ENCODE measurements at regions not wholly inside any gene's neighbourhood (a gene's known extent, or its start where the extent isn't known, plus 50 kb on each side); places are given as distances from the start of the nearest gene placed in this dataset.
A peak's percentile ranks its signal among the peaks of the same experiment; 100 is the strongest.

DNA sequence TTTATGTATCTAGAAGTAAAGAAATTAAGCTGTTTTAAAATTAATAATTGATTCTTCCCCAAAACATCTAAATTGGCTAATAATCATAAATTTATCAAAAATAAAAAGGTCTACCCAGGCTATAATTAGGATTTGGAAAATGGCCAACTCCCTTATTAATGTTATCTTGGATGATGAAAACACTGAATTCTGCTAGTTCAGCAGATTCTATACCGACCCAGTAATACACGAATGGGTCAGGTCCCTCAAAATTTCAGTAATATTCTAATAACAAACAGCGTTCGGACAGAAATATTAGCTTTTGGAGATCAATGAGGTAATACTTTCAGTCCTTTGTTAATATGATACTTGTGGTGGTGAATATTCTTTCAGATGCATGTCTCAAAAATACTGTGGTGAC, 360.7 kb upstream of the MGMT start:
- H3K27ac ChIP-seq (ENCODE audit: low read depth, low read length): no peak overlapping the region
- intact Hi-C loops (cut with micrococcal nuclease): no loop called here
- Mint-ChIP-seq H3K27ac (no peak overlapping the region), H3K4me1 (peaks cover 7 to 61% (median 45%) of the 10 kb centered on the region in 7 donors), H3K4me3 (no peak overlapping the region), H3K9me3 (peaks cover 0 to 2% (median 0%) of the 10 kb centered on the region in 11 donors), H3K36me3 (peaks cover 0 to 11% (median 0%) of the 10 kb centered on the region in 5 donors), H3K27me3 (peaks cover 0 to 6% (median 0%) of the 10 kb centered on the region in 5 donors)
- ATAC-seq (no peak), DNase-seq (no peak)
- no peak overlapping the region for H3K4me3 ChIP-seq (ENCODE audit: low read length)
- POLR2A ChIA-PET: interaction anchor here (1.2 kb wide), 1 partner anchor 11 kb away, joined by 3 read pairs; no protein-coding TSS in a partner anchor
- CTCF ChIA-PET: no interaction called here
- no peaks in the 10 kb centered on the region for H3K9me3 ChIP-seq (ENCODE audit: control insufficient read depth in 2 of 3, low read length in 3 of 3)
- H3K36me3 ChIP-seq (ENCODE audit: control insufficient read depth in 2 of 3, insufficient read depth in 3 of 3, low read length in 3 of 3): no peaks in the 10 kb centered on the region
- H3K27me3 ChIP-seq (ENCODE audit: control insufficient read depth in 2 of 2, insufficient read depth in 2 of 2, low read length in 2 of 2): no peaks in the 10 kb centered on the region
- H3K4me1 ChIP-seq (ENCODE audit: control insufficient read depth in 2 of 2, insufficient read depth in 2 of 2, low read length in 2 of 2): peaks cover 0 to 35% of the 10 kb centered on the region in 2 donors

DNA sequence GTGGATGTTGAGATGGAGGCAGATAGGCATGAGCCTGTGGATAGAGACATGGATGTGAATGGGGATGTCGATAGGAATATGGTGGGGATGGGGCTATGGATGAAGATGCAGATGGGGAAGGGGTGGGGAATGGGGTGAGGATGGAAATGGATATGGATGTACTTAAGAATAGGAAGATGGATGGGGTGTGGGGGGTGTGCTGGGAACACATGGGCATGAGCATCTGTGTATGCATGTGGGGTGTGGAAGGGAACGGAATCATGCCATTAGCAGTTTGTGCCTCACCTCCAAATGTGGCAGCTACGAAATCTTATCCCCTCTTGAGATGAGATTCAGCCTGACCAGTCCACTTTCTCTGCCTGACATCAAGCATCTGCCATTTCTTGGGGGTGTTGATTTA, 359.5 kb upstream of the MGMT start:
- no peaks in the 10 kb centered on the region for H3K27me3 ChIP-seq (ENCODE audit: control insufficient read depth in 2 of 2, insufficient read depth in 2 of 2, low read length in 2 of 2)
- ChIA-PET POLR2A (no interaction called here), CTCF (no interaction called here)
- no peak for DNase-seq
- intact Hi-C loops (cut with micrococcal nuclease): no loop called here
- no peak for ATAC-seq
- Mint-ChIP-seq H3K4me1 (peaks cover 7 to 49% (median 33%) of the 10 kb centered on the region in 7 donors), H3K4me3 (no peak overlapping the region), H3K27ac (no peak overlapping the region), H3K27me3 (peaks cover 0 to 6% (median 0%) of the 10 kb centered on the region in 5 donors), H3K36me3 (peaks cover 0 to 4% (median 0%) of the 10 kb centered on the region in 5 donors), H3K9me3 (peaks cover 0 to 2% (median 0%) of the 10 kb centered on the region in 11 donors)
- no peaks in the 10 kb centered on the region for H3K36me3 ChIP-seq (ENCODE audit: control insufficient read depth in 2 of 3, insufficient read depth in 3 of 3, low read length in 3 of 3)
- peaks cover 0 to 24% of the 10 kb centered on the region in 2 donors for H3K4me1 ChIP-seq (ENCODE audit: control insufficient read depth in 2 of 2, insufficient read depth in 2 of 2, low read length in 2 of 2)
- no peak overlapping the region for H3K27ac ChIP-seq (ENCODE audit: low read depth, low read length)
- no peaks in the 10 kb centered on the region for H3K9me3 ChIP-seq (ENCODE audit: control insufficient read depth in 2 of 3, low read length in 3 of 3)
- H3K4me3 ChIP-seq (ENCODE audit: low read length): no peak overlapping the region

DNA sequence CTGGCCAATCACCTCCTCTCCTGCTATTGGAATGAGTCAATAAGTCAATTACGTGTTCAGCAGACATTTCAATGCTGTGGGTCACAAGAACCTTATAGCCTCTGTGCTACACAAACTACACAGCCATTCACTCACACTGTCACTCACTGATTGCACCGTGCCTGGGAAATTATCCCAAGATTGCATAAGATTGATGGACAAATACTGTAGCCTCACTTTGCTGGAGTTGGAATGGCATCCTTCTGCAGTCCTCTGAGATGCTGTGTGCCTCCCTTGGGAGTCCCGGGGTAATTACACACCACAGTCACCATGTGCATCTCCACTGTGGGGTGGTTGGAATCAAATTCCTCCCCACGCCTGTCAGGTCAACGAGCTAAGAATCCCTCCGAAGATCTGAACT, 358.7 kb upstream of the MGMT start:
- Mint-ChIP-seq H3K27me3 (peaks cover 0 to 6% (median 0%) of the 10 kb centered on the region in 5 donors), H3K36me3 (peaks cover 0 to 3% (median 0%) of the 10 kb centered on the region in 5 donors), H3K27ac (no peak overlapping the region), H3K9me3 (peaks cover 0 to 2% (median 0%) of the 10 kb centered on the region in 11 donors), H3K4me3 (no peak overlapping the region), H3K4me1 (peaks cover 7 to 41% (median 27%) of the 10 kb centered on the region in 7 donors)
- H3K4me3 ChIP-seq (ENCODE audit: low read length): no peak overlapping the region
- ChIA-PET POLR2A (interaction anchor here (0.6 to 1.6 kb wide), 3 partner anchors 11 to 77 kb away, joined by 3 to 4 read pairs (median 4); no protein-coding TSS in a partner anchor), CTCF (interaction anchor here (1.0 kb wide), 1 partner anchor 23 kb away, joined by 3 read pairs; no protein-coding TSS in a partner anchor)
- no peak overlapping the region for H3K27ac ChIP-seq (ENCODE audit: low read depth, low read length)
- DNase-seq (no peak), ATAC-seq (no peak)
- H3K9me3 ChIP-seq (ENCODE audit: control insufficient read depth in 2 of 3, low read length in 3 of 3): no peaks in the 10 kb centered on the region
- intact Hi-C loops (cut with micrococcal nuclease): no loop called here
- H3K36me3 ChIP-seq (ENCODE audit: control insufficient read depth in 2 of 3, insufficient read depth in 3 of 3, low read length in 3 of 3): no peaks in the 10 kb centered on the region
- no peaks in the 10 kb centered on the region for H3K27me3 ChIP-seq (ENCODE audit: control insufficient read depth in 2 of 2, insufficient read depth in 2 of 2, low read length in 2 of 2)
- peaks cover 0 to 22% of the 10 kb centered on the region in 2 donors for H3K4me1 ChIP-seq (ENCODE audit: control insufficient read depth in 2 of 2, insufficient read depth in 2 of 2, low read length in 2 of 2)

DNA sequence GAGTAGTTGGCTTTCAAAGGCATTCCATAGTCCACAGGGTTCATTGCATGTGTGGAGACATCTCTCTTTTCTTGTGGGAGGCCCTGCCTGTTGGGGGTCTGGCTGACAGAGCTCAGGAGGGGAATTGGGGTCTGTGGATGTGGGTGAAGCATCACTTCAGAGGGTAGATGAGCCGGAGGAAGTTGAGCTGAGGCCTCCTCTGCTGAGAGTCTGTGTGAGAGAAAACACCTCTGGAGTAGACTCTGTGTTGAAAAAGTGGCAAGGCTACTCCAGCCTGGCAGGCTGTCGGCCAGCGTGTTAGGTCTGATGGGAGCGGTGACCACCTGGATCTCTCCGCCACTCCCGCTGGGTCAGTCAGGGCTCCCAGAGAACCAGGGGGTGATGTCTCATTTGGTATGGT, 358.0 kb upstream of the MGMT start:
- no peaks in the 10 kb centered on the region for H3K36me3 ChIP-seq (ENCODE audit: control insufficient read depth in 2 of 3, insufficient read depth in 3 of 3, low read length in 3 of 3)

DNA sequence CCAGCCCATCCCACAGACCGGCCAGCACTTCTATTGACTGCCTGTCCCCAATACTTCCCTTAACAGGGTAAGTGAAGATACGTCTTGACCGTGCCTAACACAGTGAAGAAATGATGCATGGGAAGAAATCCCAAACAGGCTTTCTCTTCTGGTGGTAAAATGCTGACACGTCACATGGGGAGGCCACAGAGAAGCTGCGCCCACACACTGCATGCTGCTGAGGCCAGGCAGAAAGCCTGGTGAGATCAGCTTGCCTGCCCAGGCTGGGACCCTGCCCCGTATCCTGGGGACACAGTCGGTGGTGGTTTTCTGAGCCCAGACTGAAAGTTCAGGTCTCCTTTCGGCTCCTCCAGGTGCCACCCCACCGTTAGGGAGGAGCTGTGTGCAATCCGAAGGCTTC, 356.3 kb upstream of the MGMT start:
- no peaks in the 10 kb centered on the region for H3K36me3 ChIP-seq (ENCODE audit: control insufficient read depth in 2 of 3, insufficient read depth in 3 of 3, low read length in 3 of 3)
- H3K27ac ChIP-seq (ENCODE audit: low read depth, low read length): no peak overlapping the region
- H3K4me1 ChIP-seq (ENCODE audit: control insufficient read depth in 2 of 2, insufficient read depth in 2 of 2, low read length in 2 of 2): peaks cover 0 to 4% of the 10 kb centered on the region in 2 donors
- DNase-seq (no peak), ATAC-seq (no peak)
- peaks cover 0 to 3% (median 0%) of the 10 kb centered on the region in 5 donors for H3K36me3 Mint-ChIP-seq
- peaks cover 0 to 6% (median 0%) of the 10 kb centered on the region in 5 donors for H3K27me3 Mint-ChIP-seq
- ChIA-PET POLR2A (no interaction called here), CTCF (no interaction called here)
- H3K9me3 ChIP-seq (ENCODE audit: control insufficient read depth in 2 of 3, low read length in 3 of 3): no peaks in the 10 kb centered on the region
- H3K4me3 ChIP-seq (ENCODE audit: low read length): no peak overlapping the region
- no peak overlapping the region for H3K27ac Mint-ChIP-seq
- H3K9me3 Mint-ChIP-seq: peaks cover 0 to 2% (median 0%) of the 10 kb centered on the region in 11 donors
- peaks cover 0 to 17% (median 4%) of the 10 kb centered on the region in 7 donors for H3K4me1 Mint-ChIP-seq
- no peak overlapping the region for H3K4me3 Mint-ChIP-seq
- H3K27me3 ChIP-seq (ENCODE audit: control insufficient read depth in 2 of 2, insufficient read depth in 2 of 2, low read length in 2 of 2): no peaks in the 10 kb centered on the region
- intact Hi-C loops (cut with micrococcal nuclease): no loop called here

More for the DNA sequence above, 358.0 kb upstream of the MGMT start:
- H3K9me3 ChIP-seq (ENCODE audit: control insufficient read depth in 2 of 3, low read length in 3 of 3): no peaks in the 10 kb centered on the region
- intact Hi-C loops (cut with micrococcal nuclease): no loop called here
- ATAC-seq: no peak
- no peak overlapping the region for H3K4me3 Mint-ChIP-seq
- peaks cover 0 to 6% (median 0%) of the 10 kb centered on the region in 5 donors for H3K27me3 Mint-ChIP-seq
- peaks cover 0 to 2% (median 0%) of the 10 kb centered on the region in 11 donors for H3K9me3 Mint-ChIP-seq
- no peak overlapping the region for H3K27ac ChIP-seq (ENCODE audit: low read depth, low read length)
- DNase-seq: no peak
- peaks cover 7 to 35% (median 21%) of the 10 kb centered on the region in 7 donors for H3K4me1 Mint-ChIP-seq
- CTCF ChIA-PET: interaction anchor here (1.0 kb wide), 1 partner anchor 22 kb away, joined by 3 read pairs; no protein-coding TSS in a partner anchor
- POLR2A ChIA-PET: interaction anchor here (1.0 to 1.6 kb wide), 2 partner anchors 12 to 50 kb away, joined by 4 read pairs; no protein-coding TSS in a partner anchor
- no peak overlapping the region for H3K4me3 ChIP-seq (ENCODE audit: low read length)
- peaks cover 0 to 3% (median 0%) of the 10 kb centered on the region in 5 donors for H3K36me3 Mint-ChIP-seq
- peak overlapping the region in 1 of 9 donors; percentile 23 for H3K27ac Mint-ChIP-seq
- no peaks in the 10 kb centered on the region for H3K27me3 ChIP-seq (ENCODE audit: control insufficient read depth in 2 of 2, insufficient read depth in 2 of 2, low read length in 2 of 2)
- peaks cover 0 to 19% of the 10 kb centered on the region in 2 donors for H3K4me1 ChIP-seq (ENCODE audit: control insufficient read depth in 2 of 2, insufficient read depth in 2 of 2, low read length in 2 of 2)

DNA sequence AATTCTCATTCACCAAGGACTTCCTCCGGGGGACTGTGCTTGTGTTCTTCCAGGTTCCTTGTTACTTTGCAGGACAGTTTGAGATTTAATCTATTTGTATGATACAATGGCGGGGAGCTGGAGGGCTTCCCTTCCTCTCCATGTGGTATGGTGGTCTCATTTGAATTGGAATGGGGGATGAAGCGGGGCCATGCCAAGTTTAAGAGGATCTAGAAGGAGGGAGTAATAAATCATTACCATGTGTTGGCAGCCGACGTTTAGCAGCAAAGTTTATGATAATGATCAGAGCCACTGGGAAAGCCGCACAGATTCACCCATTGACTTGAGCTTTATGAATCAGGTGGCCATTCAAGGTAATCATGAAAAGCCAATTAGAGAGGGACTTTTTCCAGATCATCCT, 355.1 kb upstream of the MGMT start:
- Mint-ChIP-seq H3K27ac (peak overlapping the region in 1 of 9 donors; percentile 73), H3K36me3 (peaks cover 0 to under 1% (median 0%) of the 10 kb centered on the region in 5 donors), H3K4me1 (peaks cover 0 to 7% (median 1%) of the 10 kb centered on the region in 7 donors), H3K27me3 (peaks cover 0 to 6% (median under 1%) of the 10 kb centered on the region in 5 donors), H3K4me3 (no peak overlapping the region), H3K9me3 (peaks cover 0 to 2% (median 0%) of the 10 kb centered on the region in 11 donors)
- ChIA-PET POLR2A (interaction anchor here (1.2 kb wide), 1 partner anchor 10 kb away, joined by 3 read pairs; no protein-coding TSS in a partner anchor), CTCF (no interaction called here)
- Histone ChIP-seq H3K9me3 (ENCODE audit: control insufficient read depth in 2 of 3, low read length in 3 of 3) (no peaks in the 10 kb centered on the region), H3K27me3 (ENCODE audit: control insufficient read depth in 2 of 2, insufficient read depth in 2 of 2, low read length in 2 of 2) (no peaks in the 10 kb centered on the region), H3K4me3 (ENCODE audit: low read length) (no peak overlapping the region), H3K4me1 (ENCODE audit: control insufficient read depth in 2 of 2, insufficient read depth in 2 of 2, low read length in 2 of 2) (no peaks in the 10 kb centered on the region), H3K27ac (ENCODE audit: low read depth, low read length) (no peak overlapping the region), H3K36me3 (ENCODE audit: control insufficient read depth in 2 of 3, insufficient read depth in 3 of 3, low read length in 3 of 3) (no peaks in the 10 kb centered on the region)
- ATAC-seq (no peak), DNase-seq (no peak)
- intact Hi-C loops (cut with micrococcal nuclease): no loop called here

GRCh38 chr10:129114588-129114987, 352.5 kb upstream of the MGMT start:
- CTCF ChIA-PET: no interaction called here
- no peak overlapping the region for H3K4me3 ChIP-seq (ENCODE audit: low read length)
- intact Hi-C loops (cut with micrococcal nuclease): no loop called here
- no peaks in the 10 kb centered on the region for H3K9me3 ChIP-seq (ENCODE audit: control insufficient read depth in 2 of 3, low read length in 3 of 3)
- ATAC-seq (no peak), DNase-seq (no peak)
- POLR2A ChIA-PET: no interaction called here
- H3K4me1 ChIP-seq (ENCODE audit: control insufficient read depth in 2 of 2, insufficient read depth in 2 of 2, low read length in 2 of 2): no peaks in the 10 kb centered on the region
- H3K27ac ChIP-seq (ENCODE audit: low read depth, low read length): no peak overlapping the region
- H3K36me3 ChIP-seq (ENCODE audit: control insufficient read depth in 2 of 3, insufficient read depth in 3 of 3, low read length in 3 of 3): no peaks in the 10 kb centered on the region
- H3K27me3 Mint-ChIP-seq: peaks cover 0 to 4% (median 3%) of the 10 kb centered on the region in 5 donors
- no peak overlapping the region for H3K4me3 Mint-ChIP-seq
- H3K9me3 Mint-ChIP-seq: peaks cover 0 to 7% (median 0%) of the 10 kb centered on the region in 11 donors
- no peaks in the 10 kb centered on the region for H3K27me3 ChIP-seq (ENCODE audit: control insufficient read depth in 2 of 2, insufficient read depth in 2 of 2, low read length in 2 of 2)
- no peak overlapping the region for H3K27ac Mint-ChIP-seq
- H3K36me3 Mint-ChIP-seq: no peaks in the 10 kb centered on the region
- no peaks in the 10 kb centered on the region for H3K4me1 Mint-ChIP-seq
